GM19438 (cell line): ENCODE measurements at regions not wholly inside any gene's neighbourhood (a gene's known extent, or its start where the extent isn't known, plus 50 kb on each side); places are given as distances from the start of the nearest gene placed in this dataset.

Experiments
- ATAC-seq: cut with Tn5 transposase; IDR thresholded peaks from one replicate; pipeline ENCODE4 v1.9.1; 2021; ENCODE audit warnings: low read depth; ENCODE audit not compliant: unreplicated experiment

DNA sequence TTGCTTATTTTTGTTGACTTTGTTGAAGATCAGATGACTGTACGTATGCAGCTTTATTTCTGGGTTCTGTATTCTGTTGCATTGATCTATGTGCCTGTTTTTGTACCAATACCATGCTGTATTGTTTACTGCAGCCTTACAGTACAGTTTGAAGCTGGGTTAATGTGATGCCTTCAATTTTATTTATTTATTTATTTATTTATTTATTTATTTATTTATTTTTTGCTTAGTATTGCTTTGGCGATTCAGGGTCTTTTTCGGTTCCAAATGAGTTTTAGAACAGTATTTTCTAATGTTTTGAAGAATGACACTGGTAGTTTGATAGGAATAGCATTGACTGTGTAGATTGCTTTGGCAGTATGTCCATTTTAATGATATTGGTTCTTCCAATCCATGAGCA lies 210.3 kb downstream of the EPM2A start:
- ATAC-seq: no peak

DNA sequence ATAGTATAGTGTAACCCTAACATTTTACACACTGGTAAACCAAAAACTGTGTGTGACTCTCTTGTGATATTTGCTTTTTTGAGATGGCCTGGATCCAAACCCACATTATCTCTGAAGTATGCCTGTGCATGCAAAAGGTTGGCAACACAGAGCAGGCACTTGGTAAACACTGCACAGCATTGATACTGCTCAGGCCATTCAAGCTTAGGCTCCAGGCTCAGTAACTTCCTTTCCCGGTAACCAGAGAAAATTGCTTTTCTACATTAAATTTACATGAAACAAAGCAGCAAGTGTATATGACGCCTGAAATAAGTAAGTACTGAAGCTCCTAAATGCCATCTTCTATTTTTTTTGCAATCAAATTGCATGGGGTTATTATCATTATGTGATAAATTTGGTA lies 205.7 kb downstream of the EPM2A start:
- ATAC-seq: no peak

DNA sequence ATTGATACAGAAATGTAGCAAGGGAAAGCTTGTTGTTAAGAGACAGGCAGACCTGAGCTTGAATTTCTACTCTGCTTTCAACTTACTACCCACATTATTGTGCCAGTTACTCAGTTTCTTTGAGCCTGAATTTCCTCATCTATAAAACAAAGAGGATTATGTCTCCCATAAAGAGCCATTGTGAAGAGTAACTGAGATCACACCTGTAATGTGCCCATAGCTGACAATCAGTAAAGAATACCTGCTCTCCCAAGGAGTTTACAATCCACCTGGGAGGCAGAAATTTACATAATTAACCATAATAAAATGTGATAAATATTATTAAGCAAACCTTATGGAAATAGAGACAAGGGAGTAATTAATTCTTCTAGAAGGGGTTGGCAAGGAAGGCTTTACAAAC lies 204.9 kb downstream of the EPM2A start:
- no peak for ATAC-seq

DNA sequence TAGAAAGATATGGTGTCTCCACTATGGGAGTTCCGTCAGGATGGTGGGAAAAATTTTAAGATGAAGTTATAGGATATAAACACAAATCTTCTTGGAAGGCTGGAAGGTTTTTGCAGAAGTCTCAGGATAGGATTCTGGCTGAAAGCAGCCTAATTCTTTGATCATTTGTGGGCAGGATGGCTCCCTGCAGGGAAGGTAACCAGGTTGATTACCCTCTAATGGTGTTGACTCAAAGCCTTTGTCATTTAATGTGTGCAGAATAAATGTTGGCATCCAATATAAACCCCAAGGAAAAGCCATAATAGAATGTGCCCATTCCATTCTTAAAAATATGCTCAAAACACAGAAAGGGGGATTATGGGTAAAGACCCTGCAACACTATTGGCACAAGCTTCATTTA lies 204.3 kb downstream of the EPM2A start:
- no peak for ATAC-seq

DNA sequence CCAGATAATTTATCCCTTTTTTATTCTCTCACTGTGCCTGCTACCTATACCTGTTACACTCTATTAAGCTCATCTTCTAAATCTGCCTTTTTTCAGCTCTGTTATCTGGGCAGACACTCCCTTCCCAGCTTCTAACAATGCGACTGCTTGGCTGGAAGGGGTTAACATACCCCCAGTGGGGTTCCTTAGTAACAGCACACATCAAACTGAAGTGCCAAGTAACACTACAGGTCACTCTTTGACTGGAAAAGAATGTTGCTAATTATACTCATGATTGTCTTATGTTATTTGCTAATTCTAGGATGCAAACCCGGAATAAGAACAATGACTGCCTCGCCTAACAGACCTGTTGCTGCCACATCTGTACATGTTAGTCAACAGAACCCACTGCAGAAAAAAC lies 203.5 kb downstream of the EPM2A start:
- ATAC-seq: no peak

DNA sequence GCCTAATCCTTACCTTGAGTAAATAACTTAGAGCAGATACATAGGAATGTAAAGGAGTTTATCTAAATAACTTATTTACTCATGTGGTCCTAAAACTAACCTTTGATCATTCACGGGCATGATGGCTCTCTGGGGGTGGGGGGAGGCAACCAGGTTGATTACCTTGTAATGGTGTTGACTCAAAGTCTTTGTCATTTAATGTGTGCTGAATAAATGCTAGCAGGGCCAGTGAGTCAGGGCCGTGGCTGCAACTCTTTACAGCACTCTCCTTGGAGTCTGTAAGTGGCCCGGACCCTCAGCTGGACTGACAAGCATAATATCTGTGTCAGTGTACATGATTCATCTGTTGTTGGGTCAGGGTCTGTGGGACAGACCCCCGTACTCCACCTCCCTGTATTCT lies 203.0 kb downstream of the EPM2A start:
- ATAC-seq: no peak

DNA sequence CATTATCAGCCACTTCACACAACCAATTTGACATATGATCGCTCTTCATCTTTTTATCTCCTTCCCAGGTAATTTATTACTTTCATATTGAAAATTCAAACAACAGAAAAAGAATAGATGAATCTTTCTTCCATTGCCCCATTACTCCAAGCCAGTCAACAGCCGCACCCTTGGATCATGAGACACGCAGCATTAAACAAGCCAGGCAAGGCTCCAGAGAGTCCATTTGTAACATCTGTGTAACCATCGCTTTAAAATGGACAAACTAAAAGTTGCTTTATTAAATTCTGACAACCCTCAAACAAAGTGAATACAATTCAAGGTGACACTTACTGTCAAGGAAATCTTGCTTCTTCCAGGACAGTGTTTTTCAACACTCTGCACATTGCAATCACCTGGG lies 200.3 kb downstream of the EPM2A start:
- ATAC-seq: no peak

DNA sequence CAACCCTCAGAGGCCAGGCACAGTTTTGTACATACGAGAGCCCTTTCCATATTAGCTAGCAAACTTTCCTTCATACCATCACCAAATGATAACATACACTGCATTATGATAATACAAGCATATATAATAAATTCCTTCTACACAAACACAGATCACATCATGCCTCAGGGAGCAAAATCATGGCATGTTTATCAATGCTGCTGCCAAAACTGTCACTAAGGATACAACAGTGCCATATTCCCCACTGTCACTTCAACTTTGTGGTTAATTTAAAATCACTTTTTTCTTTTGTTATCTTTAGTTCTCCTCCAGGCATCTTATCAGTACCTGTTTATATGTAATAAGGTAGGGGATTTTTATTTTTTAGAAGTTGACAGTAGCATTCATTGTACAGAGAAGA lies 196.3 kb downstream of the EPM2A start:
- no peak for ATAC-seq

DNA sequence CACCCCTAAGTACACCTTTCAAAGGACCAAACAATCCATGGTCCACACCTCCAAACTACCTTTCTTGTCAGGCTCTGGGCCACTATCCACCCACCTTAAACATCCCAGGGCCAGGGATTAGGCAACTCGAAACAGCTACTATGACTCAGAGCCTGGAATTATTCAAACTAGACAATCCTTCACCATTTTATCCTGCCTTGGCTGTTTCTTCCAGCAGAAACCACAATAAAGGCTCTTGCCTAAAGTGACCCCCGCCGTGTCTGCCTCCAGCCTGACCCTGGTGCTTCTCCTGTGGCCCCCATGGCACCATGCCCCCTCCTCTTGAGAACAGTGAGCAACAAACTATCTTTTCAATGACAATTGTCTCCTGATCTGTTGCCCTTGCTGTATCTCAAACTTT lies 195.5 kb downstream of the EPM2A start:
- ATAC-seq: no peak

DNA sequence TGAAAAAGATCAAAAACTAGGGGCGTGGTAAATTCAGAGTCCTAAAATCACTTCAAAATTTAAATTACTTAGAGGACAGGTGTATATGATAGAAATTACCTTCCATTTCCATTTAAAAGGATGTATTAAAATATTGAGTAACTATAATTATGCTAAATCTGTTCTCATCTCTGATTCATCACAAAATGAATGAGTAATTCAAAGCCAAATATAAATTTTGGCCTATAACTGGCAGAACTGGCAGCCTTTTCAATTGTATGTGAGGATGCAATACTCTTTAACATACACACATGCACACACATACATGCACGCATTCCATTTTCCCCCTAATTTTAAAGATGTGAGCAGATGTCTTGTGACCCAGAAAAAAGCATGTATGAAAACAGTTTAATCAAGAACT lies 194.6 kb downstream of the EPM2A start:
- no peak for ATAC-seq

DNA sequence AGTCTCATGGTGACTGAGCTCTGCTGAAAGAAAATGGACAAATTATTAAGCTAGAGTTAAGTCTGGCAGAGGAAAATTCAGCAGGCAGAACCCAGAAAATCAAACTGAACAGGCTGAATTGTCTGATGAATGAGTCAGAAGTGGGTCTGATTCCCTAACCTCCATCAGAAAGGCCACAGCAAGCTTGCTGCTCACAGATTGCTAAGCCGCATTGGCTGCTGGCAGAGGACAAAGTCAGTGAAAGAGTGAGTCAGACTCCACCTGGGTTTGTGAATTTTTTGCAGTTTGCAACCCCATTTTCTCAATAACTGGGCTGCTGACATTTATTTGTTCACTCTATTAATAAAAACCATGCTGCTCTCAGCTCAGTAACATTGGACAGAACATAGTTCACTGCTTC lies 191.3 kb downstream of the EPM2A start:
- no peak for ATAC-seq

DNA sequence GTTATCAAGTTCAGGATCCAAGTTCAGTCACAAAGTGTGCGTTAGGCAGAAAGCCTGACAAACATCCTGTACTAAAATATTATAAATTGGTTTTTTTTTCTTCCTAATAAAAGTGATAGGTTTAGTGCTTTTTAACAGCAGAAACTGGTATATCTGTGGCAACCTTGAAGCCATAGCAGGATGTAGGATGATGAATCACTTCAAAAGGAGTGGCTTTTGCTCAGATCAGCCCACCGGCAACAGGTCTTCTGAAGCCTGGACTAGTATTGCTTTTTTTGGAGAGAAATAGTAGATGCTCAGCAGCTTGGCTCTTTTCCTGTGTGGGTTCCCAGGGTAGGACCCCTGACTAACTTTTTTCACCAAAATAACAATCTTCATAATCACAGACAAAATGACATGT lies 190.8 kb downstream of the EPM2A start:
- no peak for ATAC-seq

DNA sequence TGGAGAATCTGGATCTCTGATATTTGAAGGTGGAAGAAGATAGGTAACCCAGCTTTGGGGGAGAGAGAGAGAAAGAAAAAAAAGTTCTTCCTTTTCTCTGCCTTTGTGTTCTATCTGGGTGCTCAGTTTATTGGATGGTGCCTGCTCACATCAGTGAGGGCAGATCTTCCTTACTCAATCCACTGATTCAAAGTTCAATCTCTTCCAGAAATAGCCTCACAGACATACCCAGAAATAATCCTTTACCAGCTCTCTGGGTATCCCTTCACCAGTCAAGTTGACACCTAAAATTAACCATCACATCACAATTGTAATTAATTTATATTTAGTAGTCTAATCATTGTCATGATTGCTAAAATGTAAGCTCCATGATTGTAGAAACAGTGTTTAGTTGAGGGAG lies 189.1 kb downstream of the EPM2A start:
- ATAC-seq: no peak

DNA sequence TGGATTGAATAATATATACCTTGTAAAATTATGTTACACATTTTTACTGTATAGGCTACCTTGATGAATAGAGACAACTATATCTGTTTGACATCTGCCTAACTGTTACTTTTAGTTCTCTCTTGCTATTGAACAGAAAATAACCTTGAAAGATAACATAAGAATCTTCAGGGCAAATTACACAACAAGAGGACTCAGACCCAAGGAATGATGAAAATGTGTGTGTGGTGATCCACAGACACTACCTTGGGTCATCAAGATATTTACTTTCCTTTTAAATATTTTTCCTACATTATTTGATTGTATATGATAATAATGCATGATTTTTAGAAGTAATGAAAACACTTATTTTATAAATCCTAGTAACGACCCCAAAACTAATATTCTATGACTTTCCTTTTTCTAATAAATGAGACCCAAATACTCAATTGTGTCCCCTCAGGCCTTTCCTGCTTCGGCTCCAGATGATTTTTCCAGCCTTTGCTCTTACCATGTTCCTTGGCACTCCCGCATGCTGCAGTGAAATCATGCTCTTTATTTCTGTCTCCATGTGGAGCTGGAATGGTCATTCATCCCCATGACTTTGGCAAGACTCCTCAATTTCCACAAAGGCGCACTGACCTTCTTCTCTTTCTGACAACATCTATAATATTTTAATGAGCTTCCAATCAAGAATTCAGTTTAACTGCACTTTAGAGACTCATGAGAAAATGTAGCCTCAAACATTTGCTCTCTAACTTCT lies 187.6 kb downstream of the EPM2A start:
- ATAC-seq: no peak

DNA sequence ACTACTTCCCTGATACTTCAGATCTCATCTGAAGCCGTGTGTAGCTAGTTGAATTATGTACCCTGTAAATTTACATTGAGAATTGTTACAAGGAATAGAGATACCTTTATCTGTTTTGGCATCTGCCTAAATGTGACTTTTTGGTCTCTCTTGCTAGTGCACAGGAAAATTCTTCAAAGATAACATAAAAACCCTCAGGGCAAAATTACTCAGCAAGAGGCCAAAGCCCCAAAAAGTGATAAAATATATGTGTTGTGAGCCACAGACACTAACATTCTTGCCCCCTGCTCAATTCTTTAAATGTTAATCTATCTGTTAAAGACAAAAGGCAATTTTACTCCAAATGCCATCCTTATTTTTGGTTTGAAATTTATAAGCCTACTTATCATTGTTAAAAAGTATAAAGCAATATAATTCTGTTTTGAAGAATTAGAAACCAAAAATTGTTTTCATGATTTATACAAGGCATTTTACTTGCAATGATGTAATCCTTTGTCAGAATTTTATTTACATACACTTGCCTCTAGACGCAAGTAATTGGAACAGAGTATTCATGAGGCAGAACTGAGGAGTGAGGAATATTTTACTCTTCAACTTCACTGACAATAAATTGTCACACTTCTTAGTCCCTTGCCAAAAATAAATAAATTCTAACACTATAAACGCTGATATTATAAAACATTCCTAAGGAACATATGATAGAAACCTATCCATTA lies 186.2 kb downstream of the EPM2A start:
- no peak for ATAC-seq

DNA sequence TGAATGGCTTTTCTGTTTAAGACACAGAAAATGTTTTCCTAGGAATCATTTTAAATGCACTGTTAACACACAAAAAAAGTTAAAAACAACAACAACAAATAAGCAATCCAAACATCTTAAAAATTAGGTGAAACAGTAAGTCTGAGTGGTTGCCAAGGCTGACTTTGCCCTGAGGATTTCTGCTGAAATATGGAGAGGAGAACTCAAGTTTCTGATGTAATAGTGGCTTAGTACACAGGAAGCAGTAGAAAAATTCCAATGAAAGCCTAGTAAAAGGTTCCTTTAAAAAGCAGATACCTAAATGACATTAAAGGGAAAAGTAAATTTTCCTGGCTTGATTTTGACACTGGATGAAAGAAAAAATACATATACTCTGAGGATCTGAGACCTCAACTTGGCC lies 184.2 kb downstream of the EPM2A start:
- ATAC-seq: no peak

DNA sequence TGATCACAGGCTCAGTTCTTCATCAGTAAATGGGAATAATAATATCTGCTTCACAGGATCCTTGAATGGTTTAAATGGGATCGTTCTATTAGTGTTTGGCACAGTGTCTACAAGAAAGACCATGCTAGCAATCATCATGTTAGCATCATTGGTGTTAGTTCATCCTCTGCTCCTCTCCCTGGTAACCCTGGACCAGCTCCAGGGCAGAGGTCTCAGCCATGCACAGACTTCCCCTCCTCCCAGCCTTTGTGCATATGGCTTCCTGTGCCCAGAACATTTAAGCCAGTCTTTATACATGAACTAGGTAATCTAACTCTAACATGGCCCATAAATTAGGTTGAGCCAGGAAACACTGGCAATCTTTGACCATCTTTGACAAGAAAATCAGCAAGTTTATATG lies 180.2 kb downstream of the EPM2A start:
- no peak for ATAC-seq

DNA sequence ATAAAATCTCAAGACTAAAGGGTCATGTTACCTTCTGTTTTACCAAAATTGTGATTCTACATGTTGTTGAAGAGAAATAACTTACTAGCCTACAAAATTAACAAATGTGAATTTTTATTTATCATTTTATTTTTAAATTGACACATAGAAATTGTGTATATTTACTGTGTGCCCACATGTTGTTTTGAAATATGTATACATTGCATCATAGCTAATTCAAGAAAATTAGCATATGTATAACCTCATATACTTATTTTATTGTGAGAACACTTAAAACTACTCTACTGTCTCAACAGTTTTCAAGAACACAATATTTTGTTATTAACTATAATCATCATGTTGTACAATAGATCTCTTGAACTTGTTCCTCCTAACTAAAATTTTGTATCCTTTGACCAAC lies 177.8 kb downstream of the EPM2A start:
- no peak for ATAC-seq

DNA sequence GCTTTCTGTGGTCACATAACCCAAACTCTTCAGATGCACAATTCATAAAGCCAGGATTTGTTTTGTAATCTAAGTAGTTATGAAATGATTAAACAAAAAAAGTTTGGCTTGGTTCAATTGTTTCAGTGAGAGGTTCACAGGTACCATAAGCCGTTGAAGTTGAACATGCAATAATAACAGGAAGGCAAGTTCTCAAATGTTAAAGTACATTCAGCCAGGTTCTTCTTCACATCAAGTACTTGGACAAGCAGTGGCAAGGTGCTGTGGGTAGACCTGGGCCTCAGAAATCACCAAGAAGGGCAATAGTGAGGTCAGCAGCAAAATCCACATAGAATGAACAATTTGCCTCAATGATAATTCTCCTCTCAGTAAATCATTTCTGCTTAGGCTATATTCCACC lies 175.5 kb downstream of the EPM2A start:
- ATAC-seq: no peak

DNA sequence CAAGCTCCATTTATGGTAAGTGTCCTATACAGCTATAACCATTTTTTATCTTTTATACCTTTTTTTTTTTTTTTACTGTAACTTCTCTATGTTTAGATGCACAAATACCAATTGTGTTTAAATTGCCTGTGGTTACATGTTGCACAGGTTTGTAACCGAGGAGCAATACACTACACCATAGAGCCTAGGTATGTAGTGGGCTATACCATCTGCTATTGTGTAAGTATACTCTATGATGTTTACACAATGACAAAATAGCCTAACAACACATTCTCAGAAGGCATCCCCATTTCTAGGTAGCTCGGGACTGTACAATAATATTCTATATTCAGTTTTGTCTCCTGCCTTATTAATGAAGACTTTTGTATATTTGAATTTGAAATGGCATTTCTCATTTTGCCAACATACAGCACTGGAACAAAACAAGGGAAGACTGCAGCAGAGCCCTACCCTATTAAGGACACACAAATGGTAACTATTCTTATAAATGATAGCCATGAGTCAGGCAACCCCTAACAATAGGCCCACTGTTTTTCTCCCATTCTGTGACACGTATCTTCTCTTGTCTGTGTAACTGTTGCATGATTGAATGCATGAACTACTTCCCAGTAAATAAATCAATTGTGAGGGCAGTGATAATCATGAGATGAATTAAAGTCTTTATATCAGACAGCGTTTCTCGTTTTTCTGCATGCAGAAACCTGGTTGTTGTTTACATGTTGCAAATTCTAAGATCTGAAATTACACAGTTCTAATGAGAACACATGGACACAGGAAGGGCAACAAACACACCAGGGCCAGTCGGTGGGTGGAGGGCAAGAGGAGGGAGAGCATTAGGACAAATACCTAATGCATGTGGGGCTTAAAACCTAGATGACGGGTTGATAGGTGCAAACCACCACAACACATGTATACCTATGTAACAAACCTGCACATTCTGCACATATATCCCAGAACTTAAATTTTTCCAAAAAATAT lies 173.9 kb downstream of the EPM2A start:
- ATAC-seq: no peak
